WTC11 (cell line): ENCODE measurements at regions not wholly inside any gene's neighbourhood (a gene's known extent, or its start where the extent isn't known, plus 50 kb on each side); places are given as distances from the start of the nearest gene placed in this dataset.

Source experiments
- ATAC-seq: fragments of 200-7000 bp; cut with Tn5 transposase; 2 replicates; pipeline ENCODE4 v1.10.0; 2021; ENCODE audit warnings: mild to moderate bottlenecking, moderate library complexity
- CTCF ChIA-PET: fragments of 300-600 bp; sonication (Branson Sonifier 250); formaldehyde crosslinking; loops from one replicate; lab custom pipeline; 2021; ENCODE audit warnings: antibody characterized with exemption; lab: Charles Lee
- POLR2A ChIA-PET: fragments of 350-600 bp; sonication (Branson Sonifier 250); formaldehyde crosslinking; loops from one replicate; lab custom pipeline; 2021; ENCODE audit warnings: antibody characterized with exemption; lab: Charles Lee
- DNase-seq: peaks from one replicate; pipeline ENCODE4 v3.0.0; 2021; ENCODE audit warnings: low spot score
- H3K27ac Mint-ChIP-seq: 2 replicates; pipeline ENCODE4 v1.8.0; 2021; ENCODE audit warnings: mixed read lengths
- H3K27me3 Mint-ChIP-seq: 2 replicates; pipeline ENCODE4 v1.8.0; 2021; ENCODE audit warnings: low read depth, mild to moderate bottlenecking, moderate library complexity, mixed read lengths
- H3K36me3 Mint-ChIP-seq: 2 replicates; pipeline ENCODE4 v1.8.0; 2021; ENCODE audit warnings: mixed read lengths
- H3K4me1 Mint-ChIP-seq: 2 replicates; pipeline ENCODE4 v1.8.0; 2022; ENCODE audit warnings: mixed read lengths
- H3K4me3 Mint-ChIP-seq: 2 replicates; pipeline ENCODE4 v1.8.0; 2021; ENCODE audit warnings: mild to moderate bottlenecking, moderate library complexity, mixed read lengths
- H3K9me3 Mint-ChIP-seq: 2 replicates; pipeline ENCODE4 v1.8.0; 2021; ENCODE audit warnings: mixed read lengths
- ATF1 ChIP-seq: sonication (generic); formaldehyde crosslinking; IDR thresholded peaks from 2 replicates; pipeline ENCODE4 v1.8.1; 2023; ENCODE audit warnings: mild to moderate bottlenecking, moderate library complexity, missing genetic modification reagents
- ELF4 ChIP-seq: sonication (generic); formaldehyde crosslinking; IDR thresholded peaks from 2 replicates; pipeline ENCODE4 v1.8.1; 2022; ENCODE audit warnings: low read depth, mild to moderate bottlenecking, moderate library complexity, missing genetic modification reagents
- FOXJ3 ChIP-seq: sonication (generic); formaldehyde crosslinking; IDR thresholded peaks from 2 replicates; pipeline ENCODE4 v1.9.0; 2021; ENCODE audit warnings: missing genetic modification reagents, mild to moderate bottlenecking, borderline replicate concordance
- KAT7 ChIP-seq: sonication (generic); formaldehyde crosslinking; IDR thresholded peaks from 2 replicates; pipeline ENCODE4 v1.8.1; 2023; ENCODE audit warnings: missing genetic modification reagents, mild to moderate bottlenecking, borderline replicate concordance
- MYBL2 ChIP-seq: sonication (generic); formaldehyde crosslinking; IDR thresholded peaks from 2 replicates; pipeline ENCODE4 v1.8.1; 2023; ENCODE audit warnings: mild to moderate bottlenecking, moderate library complexity, missing genetic modification reagents
- PRRX2 ChIP-seq: fragments of 250-450 bp; sonication (Bioruptor Pico); IDR thresholded peaks from 2 replicates; pipeline ENCODE4 v1.8.0; 2021; ENCODE audit warnings: mild to moderate bottlenecking
- TCF7 ChIP-seq: sonication (generic); formaldehyde crosslinking; IDR thresholded peaks from 2 replicates; pipeline ENCODE4 v1.8.0; 2022; ENCODE audit warnings: mild to moderate bottlenecking, low read depth, missing genetic modification reagents, moderate library complexity
- TF ChIP-seq, protein P1 (sequence below): fragments of 250-450 bp; sonication (Bioruptor Pico); IDR thresholded peaks from 2 replicates; pipeline ENCODE4 v1.8.0; 2021; ENCODE audit warnings: mild to moderate bottlenecking
- TF ChIP-seq, protein P2 (sequence below): sonication (generic); formaldehyde crosslinking; IDR thresholded peaks from 2 replicates; pipeline ENCODE4 v1.8.1; 2023; ENCODE audit warnings: mild to moderate bottlenecking, moderate library complexity, missing genetic modification reagents
- TF ChIP-seq, protein P3 (sequence below): sonication (generic); formaldehyde crosslinking; IDR thresholded peaks from 2 replicates; pipeline ENCODE4 v1.8.0; 2022; ENCODE audit warnings: mild to moderate bottlenecking, missing genetic modification reagents
- TF ChIP-seq, protein P4 (sequence below): sonication (generic); formaldehyde crosslinking; IDR thresholded peaks from 2 replicates; pipeline ENCODE4 v1.8.1; 2023; ENCODE audit warnings: mild to moderate bottlenecking, missing genetic modification reagents, borderline replicate concordance
- TF ChIP-seq, protein P5 (sequence below): sonication (generic); formaldehyde crosslinking; IDR thresholded peaks from 2 replicates; pipeline ENCODE4 v1.8.1; 2022; ENCODE audit warnings: missing genetic modification reagents, borderline replicate concordance
- TF ChIP-seq, protein P6 (sequence below): fragments of 250-450 bp; sonication (Bioruptor Pico); IDR thresholded peaks from 2 replicates; pipeline ENCODE4 v1.9.0; 2021; ENCODE audit warnings: moderate library complexity, mild to moderate bottlenecking, inconsistent platforms, borderline replicate concordance
- TF ChIP-seq, protein P7 (sequence below): sonication (generic); formaldehyde crosslinking; IDR thresholded peaks from 2 replicates; pipeline ENCODE4 v1.8.1; 2023; ENCODE audit warnings: mild to moderate bottlenecking, missing genetic modification reagents
- TF ChIP-seq, protein P8 (sequence below): sonication (generic); formaldehyde crosslinking; IDR thresholded peaks from 2 replicates; pipeline ENCODE4 v1.8.0; 2022; ENCODE audit warnings: mild to moderate bottlenecking, missing genetic modification reagents
- TF ChIP-seq, protein P9 (sequence below): fragments of 250-450 bp; sonication (Bioruptor Pico); IDR thresholded peaks from 2 replicates; pipeline ENCODE4 v1.9.0; 2021; ENCODE audit warnings: mild to moderate bottlenecking

DNA sequence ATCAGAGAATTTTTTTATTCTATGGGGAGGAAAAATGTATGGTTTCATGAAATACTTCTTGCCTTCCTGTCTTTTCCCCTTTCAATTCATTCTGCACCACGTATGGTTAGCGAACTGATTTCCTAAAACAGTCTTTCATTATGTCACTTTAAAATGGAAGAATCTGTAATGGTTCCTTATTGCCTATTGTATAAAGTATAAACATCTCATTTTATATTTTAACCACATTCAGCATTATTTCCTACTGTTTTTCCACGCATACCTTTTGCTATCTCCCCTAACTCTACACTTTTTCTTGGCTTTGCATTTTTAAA lies 232.3 kb upstream of the B3GALT2 start:
- ChIA-PET POLR2A (no interaction called here), CTCF (no interaction called here)
- Mint-ChIP-seq H3K27me3 (no peaks in the 10 kb centered on the region), H3K9me3 (no peaks in the 10 kb centered on the region), H3K4me3 (no peak overlapping the region), H3K36me3 (no peaks in the 10 kb centered on the region), H3K4me1 (peaks cover 6% of the 10 kb centered on the region), H3K27ac (no peak overlapping the region)
- TF ChIP-seq, protein P1, sequence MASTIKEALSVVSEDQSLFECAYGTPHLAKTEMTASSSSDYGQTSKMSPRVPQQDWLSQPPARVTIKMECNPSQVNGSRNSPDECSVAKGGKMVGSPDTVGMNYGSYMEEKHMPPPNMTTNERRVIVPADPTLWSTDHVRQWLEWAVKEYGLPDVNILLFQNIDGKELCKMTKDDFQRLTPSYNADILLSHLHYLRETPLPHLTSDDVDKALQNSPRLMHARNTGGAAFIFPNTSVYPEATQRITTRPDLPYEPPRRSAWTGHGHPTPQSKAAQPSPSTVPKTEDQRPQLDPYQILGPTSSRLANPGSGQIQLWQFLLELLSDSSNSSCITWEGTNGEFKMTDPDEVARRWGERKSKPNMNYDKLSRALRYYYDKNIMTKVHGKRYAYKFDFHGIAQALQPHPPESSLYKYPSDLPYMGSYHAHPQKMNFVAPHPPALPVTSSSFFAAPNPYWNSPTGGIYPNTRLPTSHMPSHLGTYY (CRISPR knock-in tag): no peak
- no peak for TF ChIP-seq PRRX2
- no peak for TF ChIP-seq KAT7 (CRISPR knock-in tag)
- TF ChIP-seq MYBL2 (CRISPR knock-in tag): no peak
- TF ChIP-seq, protein P2, sequence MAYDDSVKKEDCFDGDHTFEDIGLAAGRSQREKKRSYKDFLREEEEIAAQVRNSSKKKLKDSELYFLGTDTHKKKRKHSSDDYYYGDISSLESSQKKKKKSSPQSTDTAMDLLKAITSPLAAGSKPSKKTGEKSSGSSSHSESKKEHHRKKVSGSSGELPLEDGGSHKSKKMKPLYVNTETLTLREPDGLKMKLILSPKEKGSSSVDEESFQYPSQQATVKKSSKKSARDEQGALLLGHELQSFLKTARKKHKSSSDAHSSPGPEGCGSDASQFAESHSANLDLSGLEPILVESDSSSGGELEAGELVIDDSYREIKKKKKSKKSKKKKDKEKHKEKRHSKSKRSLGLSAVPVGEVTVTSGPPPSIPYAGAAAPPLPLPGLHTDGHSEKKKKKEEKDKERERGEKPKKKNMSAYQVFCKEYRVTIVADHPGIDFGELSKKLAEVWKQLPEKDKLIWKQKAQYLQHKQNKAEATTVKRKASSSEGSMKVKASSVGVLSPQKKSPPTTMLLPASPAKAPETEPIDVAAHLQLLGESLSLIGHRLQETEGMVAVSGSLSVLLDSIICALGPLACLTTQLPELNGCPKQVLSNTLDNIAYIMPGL (CRISPR knock-in tag): no peak
- TF ChIP-seq ATF1: no peak
- TF ChIP-seq, protein P3, sequence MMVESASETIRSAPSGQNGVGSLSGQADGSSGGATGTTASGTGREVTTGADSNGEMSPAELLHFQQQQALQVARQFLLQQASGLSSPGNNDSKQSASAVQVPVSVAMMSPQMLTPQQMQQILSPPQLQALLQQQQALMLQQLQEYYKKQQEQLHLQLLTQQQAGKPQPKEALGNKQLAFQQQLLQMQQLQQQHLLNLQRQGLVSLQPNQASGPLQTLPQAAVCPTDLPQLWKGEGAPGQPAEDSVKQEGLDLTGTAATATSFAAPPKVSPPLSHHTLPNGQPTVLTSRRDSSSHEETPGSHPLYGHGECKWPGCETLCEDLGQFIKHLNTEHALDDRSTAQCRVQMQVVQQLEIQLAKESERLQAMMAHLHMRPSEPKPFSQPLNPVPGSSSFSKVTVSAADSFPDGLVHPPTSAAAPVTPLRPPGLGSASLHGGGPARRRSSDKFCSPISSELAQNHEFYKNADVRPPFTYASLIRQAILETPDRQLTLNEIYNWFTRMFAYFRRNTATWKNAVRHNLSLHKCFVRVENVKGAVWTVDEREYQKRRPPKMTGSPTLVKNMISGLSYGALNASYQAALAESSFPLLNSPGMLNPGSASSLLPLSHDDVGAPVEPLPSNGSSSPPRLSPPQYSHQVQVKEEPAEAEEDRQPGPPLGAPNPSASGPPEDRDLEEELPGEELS: no peak
- TF ChIP-seq, protein P4, sequence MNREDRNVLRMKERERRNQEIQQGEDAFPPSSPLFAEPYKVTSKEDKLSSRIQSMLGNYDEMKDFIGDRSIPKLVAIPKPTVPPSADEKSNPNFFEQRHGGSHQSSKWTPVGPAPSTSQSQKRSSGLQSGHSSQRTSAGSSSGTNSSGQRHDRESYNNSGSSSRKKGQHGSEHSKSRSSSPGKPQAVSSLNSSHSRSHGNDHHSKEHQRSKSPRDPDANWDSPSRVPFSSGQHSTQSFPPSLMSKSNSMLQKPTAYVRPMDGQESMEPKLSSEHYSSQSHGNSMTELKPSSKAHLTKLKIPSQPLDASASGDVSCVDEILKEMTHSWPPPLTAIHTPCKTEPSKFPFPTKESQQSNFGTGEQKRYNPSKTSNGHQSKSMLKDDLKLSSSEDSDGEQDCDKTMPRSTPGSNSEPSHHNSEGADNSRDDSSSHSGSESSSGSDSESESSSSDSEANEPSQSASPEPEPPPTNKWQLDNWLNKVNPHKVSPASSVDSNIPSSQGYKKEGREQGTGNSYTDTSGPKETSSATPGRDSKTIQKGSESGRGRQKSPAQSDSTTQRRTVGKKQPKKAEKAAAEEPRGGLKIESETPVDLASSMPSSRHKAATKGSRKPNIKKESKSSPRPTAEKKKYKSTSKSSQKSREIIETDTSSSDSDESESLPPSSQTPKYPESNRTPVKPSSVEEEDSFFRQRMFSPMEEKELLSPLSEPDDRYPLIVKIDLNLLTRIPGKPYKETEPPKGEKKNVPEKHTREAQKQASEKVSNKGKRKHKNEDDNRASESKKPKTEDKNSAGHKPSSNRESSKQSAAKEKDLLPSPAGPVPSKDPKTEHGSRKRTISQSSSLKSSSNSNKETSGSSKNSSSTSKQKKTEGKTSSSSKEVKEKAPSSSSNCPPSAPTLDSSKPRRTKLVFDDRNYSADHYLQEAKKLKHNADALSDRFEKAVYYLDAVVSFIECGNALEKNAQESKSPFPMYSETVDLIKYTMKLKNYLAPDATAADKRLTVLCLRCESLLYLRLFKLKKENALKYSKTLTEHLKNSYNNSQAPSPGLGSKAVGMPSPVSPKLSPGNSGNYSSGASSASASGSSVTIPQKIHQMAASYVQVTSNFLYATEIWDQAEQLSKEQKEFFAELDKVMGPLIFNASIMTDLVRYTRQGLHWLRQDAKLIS (CRISPR knock-in tag): no peak
- TF ChIP-seq FOXJ3 (CRISPR knock-in tag): no peak
- TF ChIP-seq, protein P5, sequence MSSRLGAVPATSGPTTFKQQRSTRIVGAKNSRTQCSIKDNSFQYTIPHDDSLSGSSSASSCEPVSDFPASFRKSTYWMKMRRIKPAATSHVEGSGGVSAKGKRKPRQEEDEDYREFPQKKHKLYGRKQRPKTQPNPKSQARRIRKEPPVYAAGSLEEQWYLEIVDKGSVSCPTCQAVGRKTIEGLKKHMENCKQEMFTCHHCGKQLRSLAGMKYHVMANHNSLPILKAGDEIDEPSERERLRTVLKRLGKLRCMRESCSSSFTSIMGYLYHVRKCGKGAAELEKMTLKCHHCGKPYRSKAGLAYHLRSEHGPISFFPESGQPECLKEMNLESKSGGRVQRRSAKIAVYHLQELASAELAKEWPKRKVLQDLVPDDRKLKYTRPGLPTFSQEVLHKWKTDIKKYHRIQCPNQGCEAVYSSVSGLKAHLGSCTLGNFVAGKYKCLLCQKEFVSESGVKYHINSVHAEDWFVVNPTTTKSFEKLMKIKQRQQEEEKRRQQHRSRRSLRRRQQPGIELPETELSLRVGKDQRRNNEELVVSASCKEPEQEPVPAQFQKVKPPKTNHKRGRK (CRISPR knock-in tag): no peak
- no peak for TF ChIP-seq TCF7 (CRISPR knock-in tag)
- TF ChIP-seq, protein P6, sequence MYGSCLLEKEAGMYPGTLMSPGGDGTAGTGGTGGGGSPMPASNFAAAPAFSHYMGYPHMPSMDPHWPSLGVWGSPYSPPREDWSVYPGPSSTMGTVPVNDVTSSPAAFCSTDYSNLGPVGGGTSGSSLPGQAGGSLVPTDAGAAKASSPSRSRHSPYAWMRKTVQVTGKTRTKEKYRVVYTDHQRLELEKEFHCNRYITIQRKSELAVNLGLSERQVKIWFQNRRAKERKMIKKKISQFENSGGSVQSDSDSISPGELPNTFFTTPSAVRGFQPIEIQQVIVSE (CRISPR knock-in tag): no peak
- TF ChIP-seq, protein P7, sequence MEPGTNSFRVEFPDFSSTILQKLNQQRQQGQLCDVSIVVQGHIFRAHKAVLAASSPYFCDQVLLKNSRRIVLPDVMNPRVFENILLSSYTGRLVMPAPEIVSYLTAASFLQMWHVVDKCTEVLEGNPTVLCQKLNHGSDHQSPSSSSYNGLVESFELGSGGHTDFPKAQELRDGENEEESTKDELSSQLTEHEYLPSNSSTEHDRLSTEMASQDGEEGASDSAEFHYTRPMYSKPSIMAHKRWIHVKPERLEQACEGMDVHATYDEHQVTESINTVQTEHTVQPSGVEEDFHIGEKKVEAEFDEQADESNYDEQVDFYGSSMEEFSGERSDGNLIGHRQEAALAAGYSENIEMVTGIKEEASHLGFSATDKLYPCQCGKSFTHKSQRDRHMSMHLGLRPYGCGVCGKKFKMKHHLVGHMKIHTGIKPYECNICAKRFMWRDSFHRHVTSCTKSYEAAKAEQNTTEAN: no peak
- TF ChIP-seq, protein P8, sequence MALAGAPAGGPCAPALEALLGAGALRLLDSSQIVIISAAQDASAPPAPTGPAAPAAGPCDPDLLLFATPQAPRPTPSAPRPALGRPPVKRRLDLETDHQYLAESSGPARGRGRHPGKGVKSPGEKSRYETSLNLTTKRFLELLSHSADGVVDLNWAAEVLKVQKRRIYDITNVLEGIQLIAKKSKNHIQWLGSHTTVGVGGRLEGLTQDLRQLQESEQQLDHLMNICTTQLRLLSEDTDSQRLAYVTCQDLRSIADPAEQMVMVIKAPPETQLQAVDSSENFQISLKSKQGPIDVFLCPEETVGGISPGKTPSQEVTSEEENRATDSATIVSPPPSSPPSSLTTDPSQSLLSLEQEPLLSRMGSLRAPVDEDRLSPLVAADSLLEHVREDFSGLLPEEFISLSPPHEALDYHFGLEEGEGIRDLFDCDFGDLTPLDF (CRISPR knock-in tag): no peak
- TF ChIP-seq ELF4 (CRISPR knock-in tag): no peak
- TF ChIP-seq, protein P9, sequence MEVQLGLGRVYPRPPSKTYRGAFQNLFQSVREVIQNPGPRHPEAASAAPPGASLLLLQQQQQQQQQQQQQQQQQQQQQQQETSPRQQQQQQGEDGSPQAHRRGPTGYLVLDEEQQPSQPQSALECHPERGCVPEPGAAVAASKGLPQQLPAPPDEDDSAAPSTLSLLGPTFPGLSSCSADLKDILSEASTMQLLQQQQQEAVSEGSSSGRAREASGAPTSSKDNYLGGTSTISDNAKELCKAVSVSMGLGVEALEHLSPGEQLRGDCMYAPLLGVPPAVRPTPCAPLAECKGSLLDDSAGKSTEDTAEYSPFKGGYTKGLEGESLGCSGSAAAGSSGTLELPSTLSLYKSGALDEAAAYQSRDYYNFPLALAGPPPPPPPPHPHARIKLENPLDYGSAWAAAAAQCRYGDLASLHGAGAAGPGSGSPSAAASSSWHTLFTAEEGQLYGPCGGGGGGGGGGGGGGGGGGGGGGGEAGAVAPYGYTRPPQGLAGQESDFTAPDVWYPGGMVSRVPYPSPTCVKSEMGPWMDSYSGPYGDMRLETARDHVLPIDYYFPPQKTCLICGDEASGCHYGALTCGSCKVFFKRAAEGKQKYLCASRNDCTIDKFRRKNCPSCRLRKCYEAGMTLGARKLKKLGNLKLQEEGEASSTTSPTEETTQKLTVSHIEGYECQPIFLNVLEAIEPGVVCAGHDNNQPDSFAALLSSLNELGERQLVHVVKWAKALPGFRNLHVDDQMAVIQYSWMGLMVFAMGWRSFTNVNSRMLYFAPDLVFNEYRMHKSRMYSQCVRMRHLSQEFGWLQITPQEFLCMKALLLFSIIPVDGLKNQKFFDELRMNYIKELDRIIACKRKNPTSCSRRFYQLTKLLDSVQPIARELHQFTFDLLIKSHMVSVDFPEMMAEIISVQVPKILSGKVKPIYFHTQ (CRISPR knock-in tag): no peak
- DNase-seq (no peak), ATAC-seq (no peak)
